ENCODE measurements at regions not wholly inside any gene's neighbourhood (a gene's known extent, or its start where the extent isn't known, plus 50 kb on each side); places are given as distances from the start of the nearest gene placed in this dataset.

GRCh38 chr1:172885971-172886370 lies 164.8 kb downstream of the TNFSF18 start:
- H3K36me3 ChIP-seq (replicated peaks; ENCODE audit: insufficient read depth, low read length), result no peaks in the 10 kb centered on the region
- H3K9me2 ChIP-seq (replicated peaks; ENCODE audit: insufficient read depth, low read length), result no peaks in the 10 kb centered on the region
- H3K4me2 ChIP-seq (ENCODE audit: low read depth, low read length), result no peak overlapping the region
- H3F3A ChIP-seq (ENCODE audit: insufficient read depth, low read length), result peaks cover 17% of the 10 kb centered on the region
- H3K4me1 ChIP-seq (ENCODE audit: low read length), result peaks cover 17% of the 10 kb centered on the region
- H3K4me3 ChIP-seq (ENCODE audit: low read length), result no peak overlapping the region
- no peak overlapping the region for H3K9ac ChIP-seq (ENCODE audit: low read length)
- H3K27me3 ChIP-seq (replicated peaks; ENCODE audit: insufficient read depth, low read length), result peaks cover 92% of the 10 kb centered on the region
- H3K79me2 ChIP-seq (ENCODE audit: low read length), result no peaks in the 10 kb centered on the region
- H3K9me3 ChIP-seq (replicated peaks; ENCODE audit: insufficient read depth, low read length), result no peaks in the 10 kb centered on the region
- H4K20me1 ChIP-seq (ENCODE audit: insufficient read depth, low read length), result peaks cover 9% of the 10 kb centered on the region
- DNase-seq, result no peak
- H3K27ac ChIP-seq (ENCODE audit: low read length), result no peak overlapping the region
- H2AFZ ChIP-seq (ENCODE audit: low read length), result no peak overlapping the region
- TF ChIP-seq EZH2 (optimal IDR thresholded peaks at IDR 0.05; ENCODE audit: low read depth, low read length) (no peak), EZH2phosphoT487 (IDR thresholded peaks at IDR 0.05; ENCODE audit: low read length) (no peak), CTCF (IDR thresholded peaks at IDR 0.05; ENCODE audit: low read length) (no peak)

GRCh38 chr1:172887162-172887561 lies 163.6 kb downstream of the TNFSF18 start:
- no peaks in the 10 kb centered on the region for H3K36me3 ChIP-seq (replicated peaks; ENCODE audit: insufficient read depth, low read length)
- no peaks in the 10 kb centered on the region for H3K79me2 ChIP-seq (ENCODE audit: low read length)
- H3K9me3 ChIP-seq (replicated peaks; ENCODE audit: insufficient read depth, low read length), result no peaks in the 10 kb centered on the region
- H3K9me2 ChIP-seq (replicated peaks; ENCODE audit: insufficient read depth, low read length), result no peaks in the 10 kb centered on the region
- H3K9ac ChIP-seq (ENCODE audit: low read length), result no peak overlapping the region
- H3K4me3 ChIP-seq (ENCODE audit: low read length), result no peak overlapping the region
- H4K20me1 ChIP-seq (ENCODE audit: insufficient read depth, low read length), result peaks cover 9% of the 10 kb centered on the region
- peaks cover 17% of the 10 kb centered on the region for H3F3A ChIP-seq (ENCODE audit: insufficient read depth, low read length)
- H3K27me3 ChIP-seq (replicated peaks; ENCODE audit: insufficient read depth, low read length), result peaks cover 90% of the 10 kb centered on the region
- no peak overlapping the region for H2AFZ ChIP-seq (ENCODE audit: low read length)
- no peak overlapping the region for H3K4me2 ChIP-seq (ENCODE audit: low read depth, low read length)
- TF ChIP-seq CTCF (IDR thresholded peaks at IDR 0.05; ENCODE audit: low read length) (no peak), EZH2phosphoT487 (IDR thresholded peaks at IDR 0.05; ENCODE audit: low read length) (no peak), EZH2 (optimal IDR thresholded peaks at IDR 0.05; ENCODE audit: low read depth, low read length) (no peak)
- H3K27ac ChIP-seq (ENCODE audit: low read length), result no peak overlapping the region
- H3K4me1 ChIP-seq (ENCODE audit: low read length), result peaks cover 17% of the 10 kb centered on the region
- DNase-seq, result no peak

DNA sequence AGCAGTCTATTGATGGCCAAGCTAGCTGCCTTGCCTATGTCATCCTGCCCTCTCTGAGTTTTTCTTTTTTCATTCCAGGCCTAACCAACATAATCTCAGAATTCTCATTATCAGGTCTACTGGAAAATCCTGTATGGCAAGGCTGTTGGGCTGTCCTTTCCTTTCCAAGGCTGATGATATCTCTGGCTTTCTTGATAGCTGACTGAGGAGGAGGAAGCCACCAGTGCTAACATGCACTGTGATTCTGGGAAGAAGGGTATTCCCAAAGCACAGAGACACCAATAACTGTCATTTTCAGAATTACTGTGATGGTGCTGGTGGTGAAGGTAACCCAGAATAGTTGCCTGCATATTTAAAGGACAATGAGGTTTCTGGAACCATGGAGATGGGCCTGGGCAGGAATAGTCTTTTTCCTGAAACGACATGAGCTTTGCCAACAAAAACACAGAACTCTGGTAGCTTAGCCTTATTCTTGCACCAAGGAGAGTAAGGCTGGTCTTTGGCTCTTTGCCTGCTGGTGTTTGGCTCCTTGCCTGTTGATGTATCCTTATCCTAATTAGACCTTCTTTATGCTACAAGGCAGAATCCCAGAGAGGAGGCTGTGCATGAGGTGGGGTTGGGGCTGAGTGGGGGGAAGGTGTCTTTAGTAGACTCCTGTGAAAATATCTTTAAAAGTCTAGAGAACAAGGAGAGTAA lies 157.4 kb downstream of the TNFSF18 start:
- Histone ChIP-seq H3K4me3 (ENCODE audit: low read length) (no peak overlapping the region), H3F3A (ENCODE audit: insufficient read depth, low read length) (peaks cover 17% of the 10 kb centered on the region; the same call in 1 of the 2 replicates), H4K20me1 (ENCODE audit: insufficient read depth, low read length) (no peaks in the 10 kb centered on the region), H3K79me2 (ENCODE audit: low read length) (no peaks in the 10 kb centered on the region), H3K36me3 (replicated peaks; ENCODE audit: insufficient read depth, low read length) (no peaks in the 10 kb centered on the region), H3K9me2 (replicated peaks; ENCODE audit: insufficient read depth, low read length) (no peaks in the 10 kb centered on the region), H3K27ac (ENCODE audit: low read length) (no peak overlapping the region), H3K4me2 (ENCODE audit: low read depth, low read length) (no peak overlapping the region), H3K27me3 (replicated peaks; ENCODE audit: insufficient read depth, low read length) (peaks cover 71% of the 10 kb centered on the region), H3K4me1 (ENCODE audit: low read length) (peaks cover 19% of the 10 kb centered on the region), H3K9ac (ENCODE audit: low read length) (no peak overlapping the region), H3K9me3 (replicated peaks; ENCODE audit: insufficient read depth, low read length) (no peaks in the 10 kb centered on the region), H2AFZ (ENCODE audit: low read length) (no peak overlapping the region)
- TF ChIP-seq EZH2phosphoT487 (IDR thresholded peaks at IDR 0.05; ENCODE audit: low read length) (no peak), EZH2 (optimal IDR thresholded peaks at IDR 0.05; ENCODE audit: low read depth, low read length) (no peak), CTCF (IDR thresholded peaks at IDR 0.05; ENCODE audit: low read length) (no peak)
- DNase-seq, result no peak

Measured in MM.1S (cell line).